Mesendoderm (in vitro differentiated cells): ENCODE measurements at regions not wholly inside any gene's neighbourhood (a gene's known extent, or its start where the extent isn't known, plus 50 kb on each side); places are given as distances from the start of the nearest gene placed in this dataset.
A peak's percentile ranks its signal among the peaks of the same experiment; 100 is the strongest.

Experiments used
- DNase-seq: peaks from one replicate; pipeline ENCODE4 v3.0.0; 2013
- H2AK5ac ChIP-seq: 2 replicates; pipeline ENCODE4 v1.6.1; 2013; ENCODE audit warnings: low read length, inconsistent platforms
- H2BK120ac ChIP-seq: 2 replicates; pipeline ENCODE4 v1.6.1; 2013; ENCODE audit warnings: low read depth, mild to moderate bottlenecking, low read length, moderate library complexity, mixed read lengths
- H2BK15ac ChIP-seq: replicated peaks from 2 replicates; pipeline ENCODE4 v1.6.1; 2013; ENCODE audit warnings: low read depth, mild to moderate bottlenecking, moderate library complexity
- H2BK5ac ChIP-seq: 2 replicates; pipeline ENCODE4 v1.6.1; 2013; ENCODE audit warnings: low read length, inconsistent platforms
- H3K18ac ChIP-seq: 2 replicates; pipeline ENCODE4 v1.6.1; 2013; ENCODE audit warnings: mild to moderate bottlenecking, low read length, mixed read lengths
- H3K23ac ChIP-seq: one replicate; pipeline ENCODE4 v1.6.1; 2013; ENCODE audit warnings: low read length
- H3K27ac ChIP-seq: 2 replicates; pipeline ENCODE4 v1.5.1; 2013; ENCODE audit warnings: low read depth, mild to moderate bottlenecking, inconsistent platforms, low read length, moderate library complexity
- H3K27me3 ChIP-seq: 2 replicates; pipeline ENCODE4 v1.6.1; 2013; ENCODE audit warnings: low read length, control low read depth, mild to moderate bottlenecking, inconsistent platforms; ENCODE audit not compliant: insufficient read depth, poor library complexity
- H3K36me3 ChIP-seq: 2 replicates; pipeline ENCODE4 v1.6.1; 2013; ENCODE audit warnings: low read length, inconsistent platforms; ENCODE audit not compliant: control insufficient read depth, insufficient read depth
- H3K4ac ChIP-seq: one replicate; pipeline ENCODE4 v1.6.1; 2013; ENCODE audit warnings: low read depth, mild to moderate bottlenecking, low read length, moderate library complexity
- H3K4me1 ChIP-seq: 2 replicates; pipeline ENCODE4 v1.6.1; 2013; ENCODE audit warnings: low read depth, low read length, inconsistent platforms; ENCODE audit not compliant: control insufficient read depth
- H3K4me2 ChIP-seq: 2 replicates; pipeline ENCODE4 v1.6.1; 2013; ENCODE audit warnings: low read length
- H3K4me3 ChIP-seq: 2 replicates; pipeline ENCODE4 v1.5.1; 2013; ENCODE audit warnings: mild to moderate bottlenecking, low read length
- H3K56ac ChIP-seq: one replicate; pipeline ENCODE4 v1.6.1; 2013; ENCODE audit warnings: low read length
- H3K79me1 ChIP-seq: 2 replicates; pipeline ENCODE4 v1.6.1; 2013; ENCODE audit warnings: low read length, inconsistent platforms
- H3K79me2 ChIP-seq: 2 replicates; pipeline ENCODE4 v1.6.1; 2013; ENCODE audit warnings: mild to moderate bottlenecking, low read length; ENCODE audit not compliant: control insufficient read depth, insufficient read depth
- H3K9ac ChIP-seq: 2 replicates; pipeline ENCODE4 v1.6.1; 2013; ENCODE audit warnings: low read length, inconsistent platforms
- H4K5ac ChIP-seq: one replicate; pipeline ENCODE4 v1.6.1; 2013; ENCODE audit warnings: low read length
- H4K8ac ChIP-seq: one replicate; pipeline ENCODE4 v1.6.1; 2013; ENCODE audit warnings: low read depth, mild to moderate bottlenecking, control low read depth, low read length, moderate library complexity
- WGBS: extraction: QIAGEN DNeasy Blood & Tissue Kit; methylation state at CpG from one replicate; pipeline ENCODE4 v1.1.7; 2013; ENCODE audit warnings: low lambda C conversion rate, missing lambda C conversion rate; ENCODE audit not compliant: insufficient coverage; ENCODE audit errors: extremely low coverage; 5-methylcytosine and 5-hydroxymethylcytosine counted together

- Histone ChIP-seq H3K4me1 (no peaks in the 10 kb centered on the region), H2AK5ac (no peak overlapping the region), H4K8ac (no peak overlapping the region), H3K79me1 (no peaks in the 10 kb centered on the region), H2BK120ac (no peak overlapping the region), H2BK15ac (no peak overlapping the region), H3K23ac (no peak overlapping the region), H4K5ac (no peak overlapping the region), H3K36me3 (no peaks in the 10 kb centered on the region), H2BK5ac (no peak overlapping the region), H3K79me2 (no peaks in the 10 kb centered on the region), H3K4me2 (no peak overlapping the region), H3K4me3 (no peak overlapping the region), H3K9ac (no peak overlapping the region), H3K18ac (no peak overlapping the region), H3K27ac (no peak overlapping the region), H3K27me3 (no peaks in the 10 kb centered on the region), H3K56ac (no peak overlapping the region), H3K4ac (no peak overlapping the region)
- no CpG with 5 or more reads among the region's 5 CpGs for WGBS
- no peak for DNase-seq
Observed at GRCh38 chr2:14420851-14421250, 211.7 kb upstream of the LRATD1 start.

GRCh38 chr2:14422426-14422825, 210.1 kb upstream of the LRATD1 start:
- Histone ChIP-seq H2BK120ac (no peak overlapping the region), H3K9ac (no peak overlapping the region), H3K4ac (no peak overlapping the region), H3K18ac (no peak overlapping the region), H3K4me3 (no peak overlapping the region), H3K27ac (no peak overlapping the region), H3K36me3 (no peaks in the 10 kb centered on the region), H3K79me2 (no peaks in the 10 kb centered on the region), H3K4me1 (no peaks in the 10 kb centered on the region), H3K79me1 (no peaks in the 10 kb centered on the region), H3K23ac (no peak overlapping the region), H2AK5ac (peak overlapping the region; percentile 45), H2BK5ac (no peak overlapping the region), H2BK15ac (no peak overlapping the region), H3K56ac (no peak overlapping the region), H4K8ac (no peak overlapping the region), H3K4me2 (no peak overlapping the region), H4K5ac (no peak overlapping the region), H3K27me3 (no peaks in the 10 kb centered on the region)
- DNase-seq = no peak
- WGBS = no CpG with 5 or more reads among the region's 4 CpGs

- Histone ChIP-seq H4K8ac (no peak overlapping the region), H4K5ac (no peak overlapping the region), H3K18ac (no peak overlapping the region), H3K4me1 (no peaks in the 10 kb centered on the region), H3K4me2 (no peak overlapping the region), H2BK120ac (no peak overlapping the region), H3K27ac (peak overlapping the region; percentile 12), H3K79me1 (no peaks in the 10 kb centered on the region), H3K4ac (no peak overlapping the region), H2BK15ac (no peak overlapping the region), H3K36me3 (no peaks in the 10 kb centered on the region), H2AK5ac (no peak overlapping the region), H3K56ac (no peak overlapping the region), H3K23ac (no peak overlapping the region), H3K9ac (no peak overlapping the region), H2BK5ac (no peak overlapping the region), H3K27me3 (no peaks in the 10 kb centered on the region), H3K79me2 (no peaks in the 10 kb centered on the region), H3K4me3 (no peak overlapping the region)
- no CpG with 5 or more reads among the region's 2 CpGs for WGBS
- DNase-seq = peak; percentile 7
Observed at GRCh38 chr2:14423145-14423906, 209.2 kb upstream of the LRATD1 start.

- Histone ChIP-seq H3K79me2 (no peaks in the 10 kb centered on the region), H2BK5ac (no peak overlapping the region), H3K27me3 (no peaks in the 10 kb centered on the region), H2BK15ac (no peak overlapping the region), H3K4ac (no peak overlapping the region), H3K79me1 (no peaks in the 10 kb centered on the region), H4K8ac (no peak overlapping the region), H2BK120ac (no peak overlapping the region), H4K5ac (no peak overlapping the region), H3K4me1 (no peaks in the 10 kb centered on the region), H3K4me2 (no peak overlapping the region), H3K27ac (no peak overlapping the region), H3K36me3 (no peaks in the 10 kb centered on the region), H3K18ac (no peak overlapping the region), H3K4me3 (no peak overlapping the region), H3K9ac (no peak overlapping the region), H3K56ac (no peak overlapping the region), H2AK5ac (no peak overlapping the region), H3K23ac (no peak overlapping the region)
- no peak for DNase-seq
- no CpG with 5 or more reads among the region's 5 CpGs for WGBS
Observed at GRCh38 chr2:14424478-14425390, 207.8 kb upstream of the LRATD1 start.

- Histone ChIP-seq H3K56ac (no peak overlapping the region), H2BK15ac (no peak overlapping the region), H3K18ac (no peak overlapping the region), H3K23ac (no peak overlapping the region), H3K79me1 (no peaks in the 10 kb centered on the region), H3K4ac (no peak overlapping the region), H3K27ac (no peak overlapping the region), H3K27me3 (no peaks in the 10 kb centered on the region), H3K79me2 (no peaks in the 10 kb centered on the region), H2BK5ac (no peak overlapping the region), H2AK5ac (no peak overlapping the region), H4K8ac (no peak overlapping the region), H3K4me3 (no peak overlapping the region), H3K9ac (no peak overlapping the region), H3K4me1 (no peaks in the 10 kb centered on the region), H3K36me3 (no peaks in the 10 kb centered on the region), H3K4me2 (no peak overlapping the region), H4K5ac (no peak overlapping the region), H2BK120ac (no peak overlapping the region)
- DNase-seq = no peak
- WGBS = no CpG with 5 or more reads among the region's 2 CpGs
Observed at GRCh38 chr2:14425869-14426268, 206.6 kb upstream of the LRATD1 start.
